Nephron progenitor cell (in vitro differentiated cells): ENCODE measurements at regions not wholly inside any gene's neighbourhood (a gene's known extent, or its start where the extent isn't known, plus 50 kb on each side); places are given as distances from the start of the nearest gene placed in this dataset.
"Not testable (repeated sequence)": the region's sequence is repeated elsewhere in the genome, so short reads cannot be mapped to it uniquely, and the experiment has no call there.

Experiments
- DNase-seq: peaks from one replicate; pipeline ENCODE4 v3.0.0; 2021
- H3K27ac Mint-ChIP-seq: 2 replicates; pipeline ENCODE4 v1.8.0; 2021; ENCODE audit warnings: mild to moderate bottlenecking, moderate library complexity, mixed read lengths
- H3K27me3 Mint-ChIP-seq: 2 replicates; pipeline ENCODE4 v1.8.0; 2021; ENCODE audit warnings: mild to moderate bottlenecking, low read depth, mixed read lengths; ENCODE audit not compliant: poor library complexity
- H3K36me3 Mint-ChIP-seq: 2 replicates; pipeline ENCODE4 v1.8.0; 2021; ENCODE audit warnings: low read depth, mixed read lengths
- H3K4me1 Mint-ChIP-seq: 2 replicates; pipeline ENCODE4 v1.8.0; 2021; ENCODE audit warnings: mixed read lengths
- H3K4me3 Mint-ChIP-seq: 2 replicates; pipeline ENCODE4 v1.8.0; 2021; ENCODE audit warnings: mild to moderate bottlenecking, moderate library complexity, mixed read lengths
- H3K9me3 Mint-ChIP-seq: 2 replicates; pipeline ENCODE4 v1.8.0; 2021; ENCODE audit warnings: mild to moderate bottlenecking, moderate library complexity, mixed read lengths
- CTCF ChIP-seq: fragments of 200-600 bp; sonication (generic); IDR thresholded peaks from 2 replicates; pipeline ENCODE4 v1.5.0; 2021; ENCODE audit warnings: antibody characterized with exemption

- not testable (repeated sequence) for H3K4me3 Mint-ChIP-seq, DNase-seq, H3K4me1 Mint-ChIP-seq, H3K9me3 Mint-ChIP-seq, H3K36me3 Mint-ChIP-seq, H3K27me3 Mint-ChIP-seq, H3K27ac Mint-ChIP-seq
These were observed 90.8 kb upstream of the TP53BP2 start for GRCh38 chr1:223936592-223936991.

GRCh38 chr1:223931476-223931875 lies 85.7 kb upstream of the TP53BP2 start:
- not testable (repeated sequence) for H3K36me3 Mint-ChIP-seq, H3K27me3 Mint-ChIP-seq, H3K4me3 Mint-ChIP-seq, H3K4me1 Mint-ChIP-seq, DNase-seq, H3K9me3 Mint-ChIP-seq, H3K27ac Mint-ChIP-seq

GRCh38 chr1:223920805-223921204 lies 75.1 kb upstream of the TP53BP2 start:
- H3K4me3 Mint-ChIP-seq, H3K9me3 Mint-ChIP-seq, H3K4me1 Mint-ChIP-seq, H3K36me3 Mint-ChIP-seq, H3K27ac Mint-ChIP-seq, H3K27me3 Mint-ChIP-seq: not testable (repeated sequence)
- peak; percentile 18 for DNase-seq

- not testable (repeated sequence) for H3K27ac Mint-ChIP-seq, H3K4me1 Mint-ChIP-seq, H3K36me3 Mint-ChIP-seq, DNase-seq, H3K4me3 Mint-ChIP-seq, H3K27me3 Mint-ChIP-seq, H3K9me3 Mint-ChIP-seq
These were observed 69.7 kb upstream of the TP53BP2 start for GRCh38 chr1:223915476-223915875.

GRCh38 chr1:223913715-223914114 lies 68.0 kb upstream of the TP53BP2 start:
- not testable (repeated sequence) for H3K4me1 Mint-ChIP-seq, H3K36me3 Mint-ChIP-seq, H3K27ac Mint-ChIP-seq, H3K9me3 Mint-ChIP-seq, H3K27me3 Mint-ChIP-seq, DNase-seq, H3K4me3 Mint-ChIP-seq

- H3K36me3 Mint-ChIP-seq, H3K27me3 Mint-ChIP-seq, DNase-seq, H3K27ac Mint-ChIP-seq, H3K4me1 Mint-ChIP-seq, H3K9me3 Mint-ChIP-seq, H3K4me3 Mint-ChIP-seq: not testable (repeated sequence)
- TF ChIP-seq CTCF = peak; percentile 17
These were observed 62.3 kb upstream of the TP53BP2 start for GRCh38 chr1:223907943-223908587.

- not testable (repeated sequence) for H3K4me1 Mint-ChIP-seq, DNase-seq, H3K36me3 Mint-ChIP-seq, H3K27me3 Mint-ChIP-seq, H3K4me3 Mint-ChIP-seq, H3K27ac Mint-ChIP-seq, H3K9me3 Mint-ChIP-seq
These were observed 57.5 kb upstream of the TP53BP2 start for GRCh38 chr1:223903221-223903620.

GRCh38 chr1:223899775-223900174 lies 54.0 kb upstream of the TP53BP2 start:
- not testable (repeated sequence) for H3K27me3 Mint-ChIP-seq, H3K4me1 Mint-ChIP-seq, H3K9me3 Mint-ChIP-seq, H3K4me3 Mint-ChIP-seq, H3K27ac Mint-ChIP-seq, DNase-seq, H3K36me3 Mint-ChIP-seq

GRCh38 chr1:223897097-223897496 lies 51.4 kb upstream of the TP53BP2 start:
- not testable (repeated sequence) for H3K27ac Mint-ChIP-seq, H3K27me3 Mint-ChIP-seq, DNase-seq, H3K4me1 Mint-ChIP-seq, H3K4me3 Mint-ChIP-seq, H3K9me3 Mint-ChIP-seq, H3K36me3 Mint-ChIP-seq

GRCh38 chr1:223895950-223896349 lies 50.2 kb upstream of the TP53BP2 start:
- H3K4me1 Mint-ChIP-seq, H3K4me3 Mint-ChIP-seq, DNase-seq, H3K9me3 Mint-ChIP-seq, H3K27me3 Mint-ChIP-seq, H3K36me3 Mint-ChIP-seq, H3K27ac Mint-ChIP-seq: not testable (repeated sequence)
